Neuronal stem cell (in vitro differentiated cells): ENCODE measurements at regions not wholly inside any gene's neighbourhood (a gene's known extent, or its start where the extent isn't known, plus 50 kb on each side); places are given as distances from the start of the nearest gene placed in this dataset.

Experiments
- DNase-seq: peaks from one replicate; pipeline ENCODE4 v3.0.0-alpha.2; 2013; ENCODE audit warnings: low spot score
- H2AFZ ChIP-seq: one replicate; pipeline ENCODE4 v1.6.1; 2013; ENCODE audit warnings: mild to moderate bottlenecking, low read length, inconsistent platforms
- H2AK5ac ChIP-seq: 2 replicates; pipeline ENCODE4 v1.6.1; 2013; ENCODE audit warnings: low read depth, mild to moderate bottlenecking, inconsistent platforms, low read length, moderate library complexity, mixed read lengths
- H2BK120ac ChIP-seq: 2 replicates; pipeline ENCODE4 v1.6.1; 2013; ENCODE audit warnings: low read depth, mild to moderate bottlenecking, inconsistent platforms, low read length, moderate library complexity, mixed read lengths
- H2BK12ac ChIP-seq: one replicate; pipeline ENCODE4 v1.6.1; 2013; ENCODE audit warnings: low read length, inconsistent platforms
- H2BK15ac ChIP-seq: 2 replicates; pipeline ENCODE4 v1.6.1; 2013; ENCODE audit warnings: mild to moderate bottlenecking, low read length, inconsistent platforms, mixed read lengths
- H2BK5ac ChIP-seq: one replicate; pipeline ENCODE4 v1.6.1; 2013; ENCODE audit warnings: inconsistent platforms, mild to moderate bottlenecking, low read length, moderate library complexity
- H3K14ac ChIP-seq: one replicate; pipeline ENCODE4 v1.6.1; 2013; ENCODE audit warnings: low read length, inconsistent platforms
- H3K18ac ChIP-seq: 2 replicates; pipeline ENCODE4 v1.6.1; 2013; ENCODE audit warnings: low read length, inconsistent platforms
- H3K23ac ChIP-seq: 2 replicates; pipeline ENCODE4 v1.6.1; 2013; ENCODE audit warnings: low read depth, mild to moderate bottlenecking, mixed read lengths, low read length, inconsistent platforms; ENCODE audit not compliant: poor library complexity
- H3K27ac ChIP-seq: replicated peaks from 3 replicates; pipeline ENCODE4 v1.5.1; 2013; ENCODE audit warnings: low read length, inconsistent platforms
- H3K27me3 ChIP-seq, 3 experiments: 2 replicates each; pipeline ENCODE4 v1.6.1; 2013; ENCODE audit warnings: low read length in 3 of 3, mild to moderate bottlenecking in 2 of 3, inconsistent platforms in 1 of 3, low read depth in 1 of 3, mixed read lengths in 1 of 3, moderate library complexity in 1 of 3; ENCODE audit not compliant: control insufficient read depth in 3 of 3, insufficient read depth in 3 of 3
- H3K36me3 ChIP-seq, 2 donors: replicated peaks in 1 of 2; 2 replicates each; pipeline ENCODE4 v1.6.1; 2013; ENCODE audit warnings: low read length in 2 of 2; ENCODE audit not compliant: control insufficient read depth in 2 of 2, insufficient read depth in 2 of 2
- H3K4ac ChIP-seq: 2 replicates; pipeline ENCODE4 v1.6.1; 2013; ENCODE audit warnings: inconsistent platforms, mild to moderate bottlenecking, low read length, moderate library complexity
- H3K4me1 ChIP-seq, 2 donors: 1 replicate in 1 of 2; 2 replicates in 1 of 2; pipeline ENCODE4 v1.6.1; 2013; ENCODE audit warnings: low read length in 2 of 2, low read depth in 1 of 2; ENCODE audit not compliant: control insufficient read depth in 2 of 2, insufficient read depth in 1 of 2
- H3K4me2 ChIP-seq: one replicate; pipeline ENCODE4 v1.6.1; 2013; ENCODE audit warnings: mild to moderate bottlenecking, low read length, inconsistent platforms; ENCODE audit not compliant: insufficient read depth, poor library complexity, severe bottlenecking
- H3K4me3 ChIP-seq, 2 donors: 2 replicates each; pipeline ENCODE4 v1.5.1; 2013; ENCODE audit warnings: low read length in 2 of 2, mild to moderate bottlenecking in 2 of 2, inconsistent platforms in 1 of 2, moderate library complexity in 1 of 2
- H3K79me1 ChIP-seq: one replicate; pipeline ENCODE4 v1.6.1; 2013; ENCODE audit warnings: low read depth, mild to moderate bottlenecking, inconsistent platforms, low read length, moderate library complexity
- H3K9ac ChIP-seq: one replicate; pipeline ENCODE4 v1.6.1; 2013; ENCODE audit warnings: mild to moderate bottlenecking, low read depth, low read length, inconsistent platforms; ENCODE audit not compliant: poor library complexity
- H3K9me3 ChIP-seq, 2 donors: replicated peaks in 1 of 2; 2 replicates each; pipeline versions ENCODE3 to v1.6.1; 2013; ENCODE audit warnings: low read length in 2 of 2, mild to moderate bottlenecking in 2 of 2, inconsistent platforms in 1 of 2, low read depth in 1 of 2, mixed read lengths in 1 of 2, moderate library complexity in 1 of 2; ENCODE audit not compliant: control insufficient read depth in 2 of 2, insufficient read depth in 1 of 2
- H4K8ac ChIP-seq: one replicate; pipeline ENCODE4 v1.6.1; 2013; ENCODE audit warnings: low read depth, mild to moderate bottlenecking, inconsistent platforms, low read length, moderate library complexity
- H4K91ac ChIP-seq: one replicate; pipeline ENCODE4 v1.6.1; 2013; ENCODE audit warnings: low read length, low read depth, mild to moderate bottlenecking, inconsistent platforms; ENCODE audit not compliant: poor library complexity
- WGBS, 2 donors: extraction: QIAGEN DNeasy Blood & Tissue Kit; methylation state at CpG; one replicate each; pipeline ENCODE4 v1.1.7; 2013; ENCODE audit warnings: missing lambda C conversion rate in 2 of 2, mixed read lengths in 1 of 2; ENCODE audit not compliant: insufficient read length in 2 of 2, insufficient replicate concordance in 1 of 2; ENCODE audit errors: extremely low coverage in 2 of 2; 5-methylcytosine and 5-hydroxymethylcytosine counted together

DNA sequence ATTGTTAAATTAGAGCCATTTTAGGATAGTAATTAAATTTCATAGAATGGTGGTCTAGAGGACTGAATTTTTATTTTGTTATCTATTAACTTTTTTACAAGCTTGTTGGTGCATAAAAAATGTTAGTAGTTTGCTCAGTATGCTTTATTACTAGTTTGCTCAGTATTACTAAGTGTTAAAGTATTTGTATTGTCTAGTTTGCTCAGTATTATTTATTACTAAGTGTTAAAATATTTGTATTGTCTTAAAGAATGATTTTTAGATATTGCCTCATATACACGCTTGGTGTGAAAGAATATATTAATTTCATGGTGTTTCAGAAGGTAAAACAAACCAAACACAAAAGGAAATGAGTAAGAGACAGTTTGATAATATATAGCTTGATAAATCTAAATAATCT, 268.4 kb upstream of the MAGEB18 start:
- Histone ChIP-seq H4K91ac (no peak overlapping the region), H3K4ac (no peak overlapping the region), H3K14ac (no peak overlapping the region), H2BK12ac (no peak overlapping the region), H3K9me3 (no peaks in the 10 kb centered on the region), H3K9ac (no peak overlapping the region), H3K4me2 (no peak overlapping the region), H2BK15ac (no peak overlapping the region), H3K27me3 (no peaks in the 10 kb centered on the region), H3K27ac (no peak overlapping the region), H3K4me3 (no peak overlapping the region), H3K36me3 (no peaks in the 10 kb centered on the region), H3K79me1 (no peaks in the 10 kb centered on the region), H3K4me1 (no peaks in the 10 kb centered on the region), H3K18ac (no peak overlapping the region), H2BK5ac (no peak overlapping the region), H3K23ac (no peak overlapping the region), H4K8ac (no peak overlapping the region), H2AFZ (no peak overlapping the region), H2AK5ac (no peak overlapping the region), H2BK120ac (no peak overlapping the region)
- no CpG with 5 or more reads among the region's 1 CpG for WGBS, 2 donors
- DNase-seq = no peak

DNA sequence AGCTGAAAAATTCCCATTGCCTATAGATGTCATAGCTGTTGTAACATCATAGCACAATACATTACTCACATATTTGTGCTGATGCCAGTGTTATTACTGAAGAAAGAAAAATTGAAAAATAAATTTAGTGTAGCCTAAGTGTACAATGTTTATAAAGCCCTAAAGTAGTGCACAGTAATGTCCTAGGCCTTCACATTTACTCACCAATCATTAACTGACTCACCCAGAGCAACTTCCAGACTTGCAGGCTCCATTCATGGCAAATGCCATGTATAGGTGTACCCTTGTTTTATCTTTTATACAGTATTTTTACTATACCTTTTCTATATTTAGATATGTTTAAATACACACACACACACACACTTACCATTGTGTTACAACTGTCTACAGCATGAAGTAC, 265.4 kb upstream of the MAGEB18 start:
- H3K14ac ChIP-seq = no peak overlapping the region
- H2BK12ac ChIP-seq = no peak overlapping the region

DNA sequence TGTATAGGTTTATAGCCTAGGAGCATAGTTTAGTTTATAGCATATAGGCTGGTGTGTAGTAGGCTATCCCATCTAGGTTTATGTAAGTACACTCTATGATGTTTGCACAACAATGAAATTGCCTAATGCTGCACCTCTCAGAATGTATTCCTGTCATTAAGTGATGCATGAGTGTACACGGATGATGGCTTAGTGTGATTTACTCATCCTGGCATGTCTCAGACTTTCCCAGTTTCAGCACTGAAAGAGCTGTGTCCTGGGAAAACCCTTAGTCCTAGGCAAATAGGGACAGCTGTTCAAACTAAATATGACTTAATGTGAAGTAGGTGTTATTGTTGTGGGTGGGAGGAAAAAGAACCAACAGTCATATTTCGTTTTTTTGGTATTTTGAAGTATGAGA, 264.9 kb upstream of the MAGEB18 start:
- Histone ChIP-seq H2BK15ac (no peak overlapping the region), H4K91ac (no peak overlapping the region), H2BK120ac (no peak overlapping the region), H3K27me3 (no peaks in the 10 kb centered on the region), H3K9me3 (no peaks in the 10 kb centered on the region), H2AFZ (no peak overlapping the region), H2BK5ac (no peak overlapping the region), H3K14ac (no peak overlapping the region), H2AK5ac (no peak overlapping the region), H3K9ac (no peak overlapping the region), H3K4ac (no peak overlapping the region), H3K36me3 (no peaks in the 10 kb centered on the region), H4K8ac (no peak overlapping the region), H2BK12ac (no peak overlapping the region), H3K27ac (no peak overlapping the region), H3K4me1 (no peaks in the 10 kb centered on the region), H3K4me2 (no peak overlapping the region), H3K23ac (no peak overlapping the region), H3K18ac (no peak overlapping the region), H3K4me3 (no peak overlapping the region), H3K79me1 (no peaks in the 10 kb centered on the region)
- no peak for DNase-seq
- no CpG with 5 or more reads among the region's 2 CpGs for WGBS, 2 donors

More for the DNA sequence above, 265.4 kb upstream of the MAGEB18 start:
- no peak overlapping the region for H2BK5ac ChIP-seq
- H4K91ac ChIP-seq = no peak overlapping the region
- no peak overlapping the region for H2BK120ac ChIP-seq
- H3K9me3 ChIP-seq = no peaks in the 10 kb centered on the region
- no peak overlapping the region for H3K18ac ChIP-seq
- H3K4me2 ChIP-seq = no peak overlapping the region
- no peaks in the 10 kb centered on the region for H3K27me3 ChIP-seq
- H3K27ac ChIP-seq = no peak overlapping the region
- no peaks in the 10 kb centered on the region for H3K79me1 ChIP-seq
- no peak overlapping the region for H3K4ac ChIP-seq
- H2BK15ac ChIP-seq = no peak overlapping the region
- H2AFZ ChIP-seq = no peak overlapping the region
- H3K9ac ChIP-seq = no peak overlapping the region
- no peak overlapping the region for H2AK5ac ChIP-seq
- H3K4me3 ChIP-seq = no peak overlapping the region
- DNase-seq = no peak
- no peak overlapping the region for H3K23ac ChIP-seq
- no peaks in the 10 kb centered on the region for H3K4me1 ChIP-seq
- no peak overlapping the region for H4K8ac ChIP-seq
- no peaks in the 10 kb centered on the region for H3K36me3 ChIP-seq

DNA sequence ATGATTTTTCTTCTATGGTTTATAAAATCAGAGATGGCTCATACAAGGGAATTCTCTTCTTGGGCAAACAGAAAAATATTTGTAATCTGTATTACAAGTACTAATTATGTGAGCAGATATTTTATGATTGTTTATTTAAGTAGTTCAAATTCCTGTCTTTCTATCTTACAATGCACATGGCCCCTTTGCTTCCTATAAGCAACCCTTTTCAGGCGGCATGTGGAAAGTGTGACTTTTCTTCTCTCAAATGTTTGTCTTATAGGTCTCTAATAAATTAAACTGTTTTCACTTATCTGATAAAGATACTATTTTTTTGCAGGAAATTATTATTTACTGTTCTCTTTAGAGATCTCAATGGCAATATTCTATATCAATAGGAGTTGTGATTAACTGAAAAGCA, 259.3 kb upstream of the MAGEB18 start:
- no peak overlapping the region for H3K14ac ChIP-seq
- H3K79me1 ChIP-seq = no peaks in the 10 kb centered on the region
- H2BK15ac ChIP-seq = no peak overlapping the region
- H3K4me3 ChIP-seq = no peak overlapping the region
- H3K4me2 ChIP-seq = no peak overlapping the region
- DNase-seq = no peak
- H4K8ac ChIP-seq = no peak overlapping the region
- no peak overlapping the region for H3K9ac ChIP-seq
- no peak overlapping the region for H3K23ac ChIP-seq
- no CpG with 5 or more reads among the region's 1 CpG for WGBS, 2 donors
- no peaks in the 10 kb centered on the region for H3K27me3 ChIP-seq
- H2BK12ac ChIP-seq = no peak overlapping the region
- H2BK120ac ChIP-seq = no peak overlapping the region
- no peak overlapping the region for H2AK5ac ChIP-seq
- H3K27ac ChIP-seq = no peak overlapping the region
- no peak overlapping the region for H4K91ac ChIP-seq
- H3K36me3 ChIP-seq = no peaks in the 10 kb centered on the region
- H2BK5ac ChIP-seq = no peak overlapping the region
- no peaks in the 10 kb centered on the region for H3K9me3 ChIP-seq
- H2AFZ ChIP-seq = no peak overlapping the region
- no peak overlapping the region for H3K18ac ChIP-seq
- no peak overlapping the region for H3K4ac ChIP-seq
- no peaks in the 10 kb centered on the region for H3K4me1 ChIP-seq
